ENCODE measurements at regions not wholly inside any gene's neighbourhood (a gene's known extent, or its start where the extent isn't known, plus 50 kb on each side); places are given as distances from the start of the nearest gene placed in this dataset.

DNA sequence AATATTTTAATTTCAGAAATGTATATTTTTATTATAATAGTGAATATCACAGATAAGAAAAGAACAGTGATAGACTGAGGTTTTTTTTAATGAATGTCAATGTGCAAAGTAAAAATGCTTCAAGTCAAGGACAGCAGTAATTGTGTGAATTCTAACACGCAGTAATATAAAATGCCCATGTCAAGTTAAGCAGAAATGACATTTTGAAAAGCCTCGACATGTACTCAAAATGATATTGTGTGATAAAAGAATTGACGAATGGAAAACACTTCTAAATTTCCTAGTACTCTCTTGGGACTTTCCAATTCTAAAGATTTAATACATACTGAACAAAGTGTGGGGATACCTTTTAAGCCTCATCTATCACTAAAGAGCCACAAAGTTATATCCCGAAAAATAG, 172.6 kb downstream of the SLITRK6 start:
- in situ Hi-C loops (cut with MboI; ENCODE audit: low pct_unique_long_range_greater_than_20kb, low sequenced_read_pairs): no loop called here
- no peak for DNase-seq

DNA sequence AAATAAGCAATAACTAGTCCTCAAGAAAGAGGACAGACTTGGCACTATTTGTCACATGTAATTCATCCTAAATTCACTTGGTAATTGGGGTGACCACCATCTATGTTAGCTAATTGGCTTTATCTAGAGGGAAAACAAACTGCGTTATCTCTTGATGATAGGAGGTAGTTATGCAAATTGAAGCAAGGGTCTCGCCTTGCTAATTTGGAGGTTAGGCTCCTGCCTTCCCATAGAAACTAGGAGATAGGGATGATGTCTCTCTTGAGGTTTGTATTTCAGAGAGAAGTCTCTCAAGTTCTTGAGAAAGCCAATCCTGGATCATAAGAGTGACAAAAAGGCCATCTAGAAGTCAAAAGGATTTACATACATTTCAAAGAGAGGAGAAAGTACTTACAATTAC, 179.9 kb downstream of the SLITRK6 start:
- in situ Hi-C loops (cut with MboI; ENCODE audit: low pct_unique_long_range_greater_than_20kb, low sequenced_read_pairs): no loop called here
- DNase-seq: no peak

DNA sequence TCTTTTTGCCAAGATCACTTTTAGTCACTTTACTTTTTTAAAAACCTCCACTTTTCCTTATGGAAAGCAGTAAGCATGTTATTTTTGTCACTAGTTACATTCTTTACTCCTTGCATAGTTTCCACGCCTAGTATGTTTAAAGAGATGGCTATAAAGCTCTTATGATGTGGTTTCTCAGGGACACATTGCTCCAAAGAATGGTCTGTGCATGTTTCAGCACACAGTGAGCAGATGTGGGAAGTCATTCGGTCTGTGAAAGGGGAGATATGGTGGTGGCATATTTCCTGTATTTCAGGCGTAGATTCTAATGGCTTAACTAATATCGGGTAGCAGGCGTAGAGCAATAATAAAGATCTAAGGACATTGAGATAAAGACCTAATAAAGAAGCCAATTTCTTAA, 180.7 kb downstream of the SLITRK6 start:
- in situ Hi-C loops (cut with MboI; ENCODE audit: low pct_unique_long_range_greater_than_20kb, low sequenced_read_pairs): no loop called here
- no peak for DNase-seq

DNA sequence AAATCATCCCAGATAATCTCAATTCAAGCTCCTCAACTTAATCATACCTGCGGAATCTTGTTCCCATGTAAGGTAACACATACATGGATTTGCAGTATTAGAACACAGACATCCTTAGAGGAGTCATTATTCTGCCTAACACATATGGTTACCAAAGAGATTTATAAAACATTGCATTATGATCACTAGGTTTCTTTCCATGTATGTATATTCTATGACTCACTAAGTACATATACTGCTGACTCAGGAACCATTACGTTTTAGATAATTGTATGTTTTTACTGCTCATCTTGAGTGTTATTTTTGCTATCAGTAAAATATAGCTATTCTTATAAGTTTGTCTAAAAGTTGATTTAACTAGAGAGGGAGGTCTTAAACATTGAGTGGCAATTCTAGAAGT, 182.9 kb downstream of the SLITRK6 start:
- no peak for DNase-seq
- in situ Hi-C loops (cut with MboI; ENCODE audit: low pct_unique_long_range_greater_than_20kb, low sequenced_read_pairs): no loop called here

DNA sequence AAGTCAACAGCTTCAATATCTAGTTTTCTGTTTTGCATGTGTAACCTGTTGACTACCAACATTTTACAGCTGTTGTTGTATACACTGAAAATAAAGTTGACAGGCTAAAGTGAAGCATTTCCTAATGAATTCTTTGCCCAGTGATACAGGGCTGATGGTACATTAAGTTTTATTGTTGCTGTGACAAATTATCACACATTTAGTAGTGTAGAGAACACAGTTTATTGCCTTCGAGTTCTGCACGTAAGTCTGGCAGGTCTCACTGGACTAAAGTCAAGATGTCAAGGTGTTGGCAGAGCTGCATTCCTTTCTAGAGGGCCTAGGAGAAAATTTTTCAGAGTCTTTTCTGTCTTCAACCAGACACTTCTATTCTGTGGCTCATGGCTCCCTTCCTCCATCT, 184.2 kb downstream of the SLITRK6 start:
- in situ Hi-C loops (cut with MboI; ENCODE audit: low pct_unique_long_range_greater_than_20kb, low sequenced_read_pairs): no loop called here

DNA sequence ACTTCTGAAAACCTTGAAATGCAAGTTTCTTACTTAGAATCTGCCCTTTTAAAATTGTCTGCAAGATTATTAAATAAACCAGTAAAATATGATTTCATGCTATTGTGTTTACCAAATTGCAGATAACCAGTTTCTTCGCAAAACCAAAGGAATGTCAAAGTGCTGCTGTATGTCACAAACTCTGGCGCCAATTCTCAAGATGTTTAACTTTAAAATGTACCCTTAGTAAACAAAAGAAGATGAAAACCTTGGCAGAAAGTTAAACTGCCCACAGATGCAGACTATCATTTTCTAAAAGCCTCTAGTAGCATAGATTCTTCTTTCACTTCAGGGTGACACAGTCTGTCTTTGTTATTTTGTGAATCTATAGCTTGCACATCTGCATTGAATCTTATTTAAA, 189.2 kb downstream of the SLITRK6 start:
- in situ Hi-C loops (cut with MboI; ENCODE audit: low pct_unique_long_range_greater_than_20kb, low sequenced_read_pairs): no loop called here
- no peak for DNase-seq

More for the DNA sequence above, 184.2 kb downstream of the SLITRK6 start:
- no peak for DNase-seq

DNA sequence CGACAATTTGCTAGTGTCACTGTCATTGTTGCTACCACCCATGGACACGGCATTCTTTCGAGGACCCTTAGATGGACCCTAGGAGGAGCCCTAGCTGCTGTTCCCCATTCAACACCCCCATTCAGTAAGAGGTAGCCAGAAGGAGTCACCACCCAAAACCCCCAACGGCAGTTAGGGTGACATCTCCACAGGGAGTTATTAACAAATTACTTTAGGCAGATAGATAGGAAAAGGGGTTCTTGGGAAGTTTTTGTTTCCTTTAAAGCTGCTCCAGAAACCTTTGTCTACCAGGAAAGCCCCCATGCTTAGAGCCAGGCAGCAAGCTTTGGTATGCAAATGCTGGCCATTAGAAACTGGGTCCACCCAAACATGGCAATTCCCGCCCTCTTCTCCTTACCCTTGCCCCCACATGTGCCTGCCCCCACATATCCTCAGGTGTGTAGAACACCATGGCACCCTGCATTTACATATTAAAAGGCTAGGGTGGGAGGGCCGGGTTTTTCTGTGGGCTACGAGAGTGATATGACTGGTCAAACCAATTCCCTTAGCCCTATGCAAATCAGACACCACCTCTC, 190.9 kb downstream of the SLITRK6 start:
- no peak for DNase-seq
- in situ Hi-C loops (cut with MboI; ENCODE audit: low pct_unique_long_range_greater_than_20kb, low sequenced_read_pairs): no loop called here

DNA sequence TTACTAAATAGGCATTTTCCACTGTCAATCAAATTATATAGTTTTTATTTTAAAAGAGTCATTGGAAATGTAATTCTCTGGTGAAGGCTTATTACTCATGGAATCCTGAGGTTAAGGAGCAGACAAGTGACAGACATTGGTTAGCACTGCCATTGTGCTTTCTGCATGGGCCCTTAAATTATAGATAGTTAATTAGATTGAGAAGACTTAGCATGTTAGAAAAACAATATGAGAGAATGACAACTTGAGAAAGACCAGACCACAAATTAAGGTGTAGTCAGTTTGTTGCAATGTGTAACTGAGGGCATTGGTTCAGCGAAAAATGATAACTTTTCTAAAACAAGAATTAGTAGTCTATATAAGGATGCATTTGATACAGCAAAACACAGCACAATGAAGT, 195.5 kb downstream of the SLITRK6 start:
- no peak for DNase-seq
- in situ Hi-C loops (cut with MboI; ENCODE audit: low pct_unique_long_range_greater_than_20kb, low sequenced_read_pairs): no loop called here

DNA sequence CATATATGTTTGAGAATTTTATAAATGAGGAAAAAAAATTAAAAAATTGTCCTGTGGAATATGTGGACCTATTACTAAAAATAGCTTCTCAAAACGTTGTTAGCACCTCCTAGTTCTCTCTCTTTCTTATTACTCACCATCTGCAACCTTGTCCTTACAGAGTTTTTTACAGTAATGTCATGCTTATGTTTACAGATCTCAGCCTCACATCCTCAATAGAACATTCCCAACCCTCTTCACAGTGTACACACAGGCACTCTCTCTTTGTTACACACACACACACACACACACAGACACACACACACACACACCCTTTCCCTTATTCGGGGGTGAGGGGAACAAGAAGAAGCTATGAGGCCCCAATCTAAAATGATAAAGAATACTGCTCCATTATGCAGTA, 197.7 kb downstream of the SLITRK6 start:
- no peak for DNase-seq
- in situ Hi-C loops (cut with MboI; ENCODE audit: low pct_unique_long_range_greater_than_20kb, low sequenced_read_pairs): no loop called here

DNA sequence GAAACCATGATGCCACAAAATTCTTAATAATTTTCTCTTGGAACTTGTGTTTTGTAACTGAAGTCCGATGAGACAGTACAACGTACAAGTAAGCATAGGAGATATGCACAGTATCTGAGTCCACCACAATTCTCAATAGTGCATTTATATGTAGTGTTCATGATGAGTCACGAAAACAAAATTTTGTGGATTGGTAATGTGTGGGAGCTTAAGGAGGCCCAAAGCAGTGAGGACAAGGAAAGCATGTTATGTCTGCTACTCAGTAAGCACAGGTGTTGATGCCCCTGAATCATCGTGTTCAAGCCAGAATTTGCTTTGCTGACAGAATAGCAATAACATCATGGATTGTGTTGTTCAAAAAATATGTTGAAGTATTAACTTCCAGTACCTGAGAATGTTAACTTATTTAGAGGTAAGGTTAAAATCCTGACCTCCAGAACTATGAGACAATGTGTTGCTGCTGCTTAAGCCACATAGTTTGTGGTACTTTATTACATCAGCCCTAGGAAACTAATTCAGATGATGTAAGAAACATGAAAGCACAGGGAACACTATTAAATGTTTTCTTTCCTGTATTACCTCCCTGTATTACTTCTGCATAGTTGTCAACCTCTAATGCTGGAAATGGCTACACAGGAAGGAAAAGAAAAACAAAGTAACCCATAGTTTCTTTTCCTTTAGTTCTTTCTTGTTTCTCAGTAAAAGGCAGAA, 201.3 kb downstream of the SLITRK6 start:
- in situ Hi-C loops (cut with MboI; ENCODE audit: low pct_unique_long_range_greater_than_20kb, low sequenced_read_pairs): no loop called here
- DNase-seq: no peak

DNA sequence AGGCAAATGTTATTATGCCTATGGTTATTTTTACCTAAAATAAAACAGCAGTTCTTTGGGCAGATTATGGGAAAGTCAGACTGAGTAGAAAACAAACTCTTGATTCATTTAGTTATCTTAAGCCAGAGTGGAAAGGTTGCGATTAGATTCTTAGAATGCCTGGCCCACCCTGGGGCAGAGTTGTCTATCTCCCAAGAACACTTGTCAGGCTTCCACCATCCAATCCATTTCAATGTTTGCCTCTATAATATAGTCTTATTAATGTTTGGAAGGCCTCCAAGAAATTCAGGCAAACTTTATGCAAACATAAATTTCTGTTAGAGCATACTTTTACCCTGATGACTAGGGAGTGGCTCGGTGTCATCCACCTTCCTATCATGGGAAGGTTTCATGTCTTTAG, 207.0 kb downstream of the SLITRK6 start:
- DNase-seq: no peak

DNA sequence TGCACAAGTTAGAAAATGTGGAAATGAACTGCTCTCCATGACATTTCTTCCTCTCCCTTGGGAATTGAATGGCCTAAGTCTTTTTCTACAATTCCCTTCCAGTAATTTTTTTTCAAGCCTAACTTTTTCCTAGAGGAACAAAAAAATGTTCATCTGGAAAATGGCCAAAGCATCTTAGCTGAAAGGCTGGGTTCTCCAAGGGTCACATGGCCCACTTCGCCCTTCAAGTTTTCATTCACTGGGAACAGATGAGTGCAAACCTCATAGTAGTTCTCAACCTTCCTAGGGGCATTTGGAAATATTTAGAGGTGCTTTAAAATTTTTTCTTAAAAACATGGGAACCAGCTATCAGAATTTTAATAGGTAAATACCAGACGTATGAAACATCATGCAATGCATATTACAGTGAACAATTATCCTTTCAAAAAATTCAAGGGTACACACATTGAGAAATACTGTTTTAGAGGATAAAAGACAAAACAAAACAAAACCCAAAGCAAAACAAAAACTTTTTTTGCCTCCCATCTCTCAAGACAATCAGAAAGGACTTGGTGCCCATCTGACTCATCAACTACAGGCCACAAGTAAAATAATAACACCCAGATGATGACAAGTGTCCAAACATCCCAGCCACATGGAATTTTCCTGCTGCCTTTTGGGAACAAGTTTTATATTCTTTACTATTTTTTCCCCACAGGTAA, 208.8 kb downstream of the SLITRK6 start:
- no peak for DNase-seq
- in situ Hi-C loops (cut with MboI; ENCODE audit: low pct_unique_long_range_greater_than_20kb, low sequenced_read_pairs): no loop called here

More for the DNA sequence above, 207.0 kb downstream of the SLITRK6 start:
- in situ Hi-C loops (cut with MboI; ENCODE audit: low pct_unique_long_range_greater_than_20kb, low sequenced_read_pairs): no loop called here

DNA sequence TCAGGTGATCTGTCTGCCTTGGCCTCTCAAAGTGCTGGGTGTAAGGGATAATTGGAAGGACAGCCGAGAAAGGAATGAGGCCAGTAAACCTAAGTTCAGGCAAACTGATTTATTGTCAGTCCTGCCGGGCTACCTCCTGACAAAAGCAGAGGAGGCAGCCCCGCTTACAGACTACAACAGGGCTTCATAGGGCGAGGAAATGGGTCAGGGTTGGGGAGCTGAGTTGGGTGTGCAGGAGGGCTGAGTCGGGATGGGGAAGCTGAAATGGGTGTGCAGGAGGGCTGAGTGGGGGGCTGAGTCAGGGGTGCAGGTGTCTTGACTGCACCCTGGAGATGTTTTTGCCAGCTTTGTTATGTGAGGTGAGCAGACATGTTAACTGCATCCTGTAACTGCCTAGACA, 210.2 kb downstream of the SLITRK6 start:
- no peak for DNase-seq
- in situ Hi-C loops (cut with MboI; ENCODE audit: low pct_unique_long_range_greater_than_20kb, low sequenced_read_pairs): no loop called here

DNA sequence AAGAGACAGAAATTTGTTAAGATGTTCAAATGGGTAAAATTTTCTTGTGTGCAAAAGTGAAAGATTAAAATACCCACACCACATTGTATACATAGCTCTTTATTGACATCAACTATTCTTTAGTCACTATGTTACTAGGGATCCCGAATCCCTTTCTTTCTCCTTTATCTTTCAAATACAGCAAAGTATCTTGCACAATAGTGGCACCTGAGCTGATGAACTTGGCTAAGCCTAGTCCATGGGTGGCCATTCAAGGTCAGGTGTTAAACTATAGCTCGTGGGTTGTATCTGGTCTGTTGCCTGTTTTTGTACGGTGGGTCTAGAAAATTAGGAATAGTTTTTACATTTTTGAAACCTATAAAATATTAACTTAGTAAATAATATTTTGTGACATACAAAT, 210.9 kb downstream of the SLITRK6 start:
- in situ Hi-C loops (cut with MboI; ENCODE audit: low pct_unique_long_range_greater_than_20kb, low sequenced_read_pairs): no loop called here
- DNase-seq: no peak

DNA sequence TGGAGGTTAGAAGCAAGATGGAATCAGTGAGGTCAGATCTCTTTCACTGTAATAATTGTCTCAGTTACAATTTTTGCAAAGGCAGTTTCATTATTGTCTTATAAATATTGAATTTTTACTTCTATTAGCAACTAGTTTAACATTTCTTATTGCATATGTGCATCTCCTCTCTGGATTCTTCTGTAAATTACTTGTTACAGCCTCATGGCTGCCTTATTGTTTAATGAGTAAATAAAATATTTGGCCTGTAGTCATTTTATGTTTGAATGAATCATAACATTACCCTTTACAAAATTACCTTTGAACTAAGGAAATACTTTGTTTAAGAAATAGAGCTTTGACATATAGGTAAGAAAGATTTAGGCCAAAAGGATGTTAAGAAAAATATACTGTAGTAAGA, 212.4 kb downstream of the SLITRK6 start:
- in situ Hi-C loops (cut with MboI; ENCODE audit: low pct_unique_long_range_greater_than_20kb, low sequenced_read_pairs): no loop called here
- no peak for DNase-seq

DNA sequence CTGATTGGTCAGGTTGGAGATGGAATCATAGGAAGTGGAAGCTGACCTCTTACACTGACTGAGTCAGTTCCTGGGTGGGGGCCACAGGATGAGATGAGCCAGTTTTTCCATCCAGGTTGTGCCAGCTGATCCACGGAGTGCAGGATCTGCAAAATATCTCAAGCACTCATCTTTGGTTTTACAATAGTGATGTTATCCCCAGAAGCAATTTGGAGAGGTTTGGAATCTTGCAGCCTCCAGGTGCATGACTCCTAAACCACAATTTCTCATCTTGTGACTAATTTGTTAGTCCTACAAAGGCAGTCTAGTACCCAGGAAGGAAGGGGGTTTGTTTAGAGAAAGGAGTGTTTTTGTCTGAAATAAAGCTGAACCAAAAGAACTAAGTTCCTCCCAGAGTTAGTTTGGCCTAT, 212.8 kb downstream of the SLITRK6 start:
- in situ Hi-C loops (cut with MboI; ENCODE audit: low pct_unique_long_range_greater_than_20kb, low sequenced_read_pairs): no loop called here
- DNase-seq: no peak

DNA sequence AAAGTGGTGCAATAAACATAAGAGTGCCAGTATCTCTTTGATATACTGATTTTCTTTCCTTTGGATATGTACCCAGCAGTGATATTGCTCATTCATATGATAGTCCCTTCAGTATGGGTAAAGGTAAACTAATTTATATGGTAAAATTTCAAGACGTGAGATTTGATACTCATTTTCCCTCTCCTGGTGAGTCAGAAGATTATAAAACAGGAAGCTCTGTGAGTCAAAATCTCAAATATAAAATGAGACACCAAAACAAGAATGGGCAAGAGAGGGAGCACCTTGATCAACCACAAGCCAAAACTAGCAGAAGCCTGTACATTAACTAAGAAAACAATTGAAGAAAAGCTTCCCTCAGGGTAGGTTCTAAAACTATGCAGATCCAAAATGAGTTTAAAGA, 216.3 kb downstream of the SLITRK6 start:
- in situ Hi-C loops (cut with MboI; ENCODE audit: low pct_unique_long_range_greater_than_20kb, low sequenced_read_pairs): no loop called here
- DNase-seq: no peak

DNA sequence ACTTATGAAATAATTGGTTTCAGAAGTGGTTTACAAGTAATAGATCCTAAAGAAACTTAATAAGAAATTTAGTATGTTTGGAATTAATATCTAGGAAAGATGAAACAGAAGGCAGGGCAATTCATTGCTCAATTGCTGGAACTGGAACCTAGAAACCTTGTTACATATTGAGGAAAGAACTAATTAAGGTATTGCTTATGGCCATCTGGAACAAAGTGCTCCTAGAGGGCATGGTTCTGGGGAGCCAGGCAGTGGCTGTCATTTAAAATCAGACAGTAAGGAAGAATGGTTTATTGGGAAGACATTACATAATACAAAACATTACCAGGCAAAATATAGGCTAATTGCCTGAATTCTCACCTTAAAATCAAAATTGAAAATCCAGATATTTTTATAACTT, 224.1 kb downstream of the SLITRK6 start:
- no peak for DNase-seq
- in situ Hi-C loops (cut with MboI; ENCODE audit: low pct_unique_long_range_greater_than_20kb, low sequenced_read_pairs): no loop called here

DNA sequence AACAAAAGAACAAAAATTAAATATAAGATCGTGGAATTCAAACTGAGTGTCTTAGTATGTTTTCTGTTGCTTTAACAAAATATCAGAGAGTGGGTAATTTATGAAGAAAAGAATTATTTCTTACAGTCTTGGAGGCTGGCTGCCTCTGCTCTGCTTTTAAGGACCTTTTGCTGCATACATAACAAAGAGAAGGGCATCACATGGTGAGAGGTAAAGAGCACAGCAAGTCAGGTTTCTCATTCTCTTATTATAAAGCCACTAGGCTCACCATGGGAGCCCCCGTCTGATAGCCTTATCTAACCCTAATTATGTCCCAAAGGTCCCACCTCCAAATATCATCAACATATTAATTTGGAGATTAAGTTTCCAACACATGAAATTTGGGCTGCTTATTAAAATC, 231.3 kb downstream of the SLITRK6 start:
- in situ Hi-C loops (cut with MboI; ENCODE audit: low pct_unique_long_range_greater_than_20kb, low sequenced_read_pairs): no loop called here
- DNase-seq: no peak

DNA sequence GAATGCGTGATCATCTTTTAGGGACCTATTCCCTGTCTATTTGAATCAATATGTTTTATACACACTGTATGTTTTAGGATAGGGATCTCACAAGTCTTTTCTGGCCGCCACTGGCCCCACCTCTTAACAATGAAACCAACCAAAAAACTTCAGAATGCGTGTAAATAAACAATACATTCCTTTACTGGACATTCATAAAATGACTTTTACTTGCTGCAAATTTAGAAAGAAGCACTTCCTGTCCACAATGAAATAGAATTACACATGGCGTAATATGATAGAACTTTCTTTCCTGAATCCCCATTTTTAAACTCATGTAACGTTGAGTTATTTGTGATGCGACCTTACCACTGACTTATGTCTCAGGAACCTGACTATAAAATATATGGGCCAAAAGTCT, 233.6 kb downstream of the SLITRK6 start:
- in situ Hi-C loops (cut with MboI; ENCODE audit: low pct_unique_long_range_greater_than_20kb, low sequenced_read_pairs): no loop called here

DNA sequence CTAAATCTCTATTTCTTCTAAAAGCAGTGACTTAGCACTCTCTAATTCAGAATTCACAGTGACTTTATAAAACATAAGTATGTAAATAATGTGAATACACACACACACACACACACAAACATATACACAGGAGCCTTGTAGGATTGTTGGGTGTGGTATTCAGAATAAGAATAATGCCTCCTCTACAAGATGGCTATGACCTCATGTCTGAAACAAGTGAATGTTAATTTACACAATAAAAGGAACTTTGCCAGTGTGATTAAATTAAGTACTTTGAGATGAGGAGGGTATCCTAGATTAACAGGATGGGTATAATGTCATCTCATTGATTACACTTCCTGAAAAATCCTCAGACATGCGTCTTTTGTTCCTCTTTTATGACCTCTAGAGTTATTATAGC, 234.6 kb downstream of the SLITRK6 start:
- in situ Hi-C loops (cut with MboI; ENCODE audit: low pct_unique_long_range_greater_than_20kb, low sequenced_read_pairs): no loop called here
- no peak for DNase-seq

More for the DNA sequence above, 233.6 kb downstream of the SLITRK6 start:
- no peak for DNase-seq

All from KBM-7 (cell line).